BJ (cell line): ENCODE measurements at regions not wholly inside any gene's neighbourhood (a gene's known extent, or its start where the extent isn't known, plus 50 kb on each side); places are given as distances from the start of the nearest gene placed in this dataset.

Experiments
- CTCF ChIA-PET: fragments of 350-600 bp; formaldehyde crosslinking; extraction: SDS; loops from one replicate; lab custom pipeline; 2021; ENCODE audit warnings: antibody characterized with exemption, inconsistent platforms; lab: Yijun Ruan, JAX
- POLR2A ChIA-PET: fragments of 300-600 bp; sonication (Branson Sonifier 250); formaldehyde crosslinking; extraction: SDS; loops from one replicate; lab custom pipeline; 2021; ENCODE audit warnings: antibody characterized with exemption; lab: Charles Lee
- DNase-seq: peaks from one replicate; pipeline ENCODE4 v3.0.0-alpha.2; 2011; ENCODE audit warnings: low read depth
- H3K27me3 ChIP-seq: 2 replicates; pipeline ENCODE4 v1.6.0; 2011; ENCODE audit warnings: low read length; ENCODE audit not compliant: control insufficient read depth, insufficient read depth
- H3K36me3 ChIP-seq: 2 replicates; pipeline ENCODE4 v1.5.1; 2011; ENCODE audit warnings: low read length; ENCODE audit not compliant: control insufficient read depth, insufficient read depth
- H3K4me3 ChIP-seq: 2 replicates; pipeline ENCODE4 v1.5.1; 2011; ENCODE audit warnings: low read depth, mild to moderate bottlenecking, control low read depth, low read length
- TF ChIP-seq, protein P1 (sequence below): IDR thresholded peaks from 2 replicates; pipeline ENCODE4 v1.5.1; 2011; ENCODE audit warnings: low read depth, mild to moderate bottlenecking, control low read depth, inconsistent platforms, low read length, moderate library complexity; ENCODE audit not compliant: insufficient read depth

DNA sequence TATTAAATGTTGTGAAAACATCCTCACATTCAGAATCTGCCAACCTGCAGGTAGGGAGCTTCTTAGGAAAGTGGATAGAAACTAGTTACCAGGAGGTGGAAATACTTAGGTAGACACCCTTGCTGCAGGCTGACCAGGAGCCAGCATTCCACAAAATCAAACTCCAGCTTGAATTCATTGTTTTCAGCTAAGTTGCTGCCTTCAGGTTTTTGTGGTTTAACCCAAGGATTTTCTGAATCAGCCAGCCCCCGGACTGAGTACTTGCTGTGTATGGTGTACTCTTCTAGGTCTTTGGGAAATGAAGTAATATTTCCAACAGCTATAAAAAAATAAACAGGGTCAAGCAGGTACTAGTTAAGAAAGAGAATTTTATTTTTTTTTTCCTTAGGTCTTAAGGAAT is 192.1 kb upstream of the CHST9 start:
- CTCF ChIA-PET: no interaction called here
- Histone ChIP-seq H3K27me3 (no peaks in the 10 kb centered on the region), H3K4me3 (no peak overlapping the region), H3K36me3 (no peaks in the 10 kb centered on the region)
- DNase-seq: no peak
- POLR2A ChIA-PET: no interaction called here
- TF ChIP-seq, protein P1, sequence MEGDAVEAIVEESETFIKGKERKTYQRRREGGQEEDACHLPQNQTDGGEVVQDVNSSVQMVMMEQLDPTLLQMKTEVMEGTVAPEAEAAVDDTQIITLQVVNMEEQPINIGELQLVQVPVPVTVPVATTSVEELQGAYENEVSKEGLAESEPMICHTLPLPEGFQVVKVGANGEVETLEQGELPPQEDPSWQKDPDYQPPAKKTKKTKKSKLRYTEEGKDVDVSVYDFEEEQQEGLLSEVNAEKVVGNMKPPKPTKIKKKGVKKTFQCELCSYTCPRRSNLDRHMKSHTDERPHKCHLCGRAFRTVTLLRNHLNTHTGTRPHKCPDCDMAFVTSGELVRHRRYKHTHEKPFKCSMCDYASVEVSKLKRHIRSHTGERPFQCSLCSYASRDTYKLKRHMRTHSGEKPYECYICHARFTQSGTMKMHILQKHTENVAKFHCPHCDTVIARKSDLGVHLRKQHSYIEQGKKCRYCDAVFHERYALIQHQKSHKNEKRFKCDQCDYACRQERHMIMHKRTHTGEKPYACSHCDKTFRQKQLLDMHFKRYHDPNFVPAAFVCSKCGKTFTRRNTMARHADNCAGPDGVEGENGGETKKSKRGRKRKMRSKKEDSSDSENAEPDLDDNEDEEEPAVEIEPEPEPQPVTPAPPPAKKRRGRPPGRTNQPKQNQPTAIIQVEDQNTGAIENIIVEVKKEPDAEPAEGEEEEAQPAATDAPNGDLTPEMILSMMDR: no peak

DNA sequence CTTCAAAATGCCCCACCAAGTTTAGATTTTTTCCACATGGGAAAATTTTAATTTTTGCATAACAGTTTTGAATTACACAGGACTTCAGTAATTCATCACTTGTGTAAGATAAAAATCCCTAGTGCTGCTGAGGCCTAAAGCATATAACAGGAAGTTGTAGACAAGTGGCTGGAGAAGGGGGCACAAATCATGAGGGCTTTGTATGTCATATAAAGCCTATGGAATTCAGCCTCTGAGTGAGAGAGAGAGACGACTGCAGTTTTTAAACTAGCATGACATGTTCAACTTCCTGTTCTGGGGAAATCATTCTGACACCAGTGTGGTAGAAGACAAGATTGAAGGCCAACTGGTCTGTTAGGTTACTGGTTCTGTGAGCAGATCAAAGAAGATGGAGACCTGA is 187.3 kb upstream of the CHST9 start:
- POLR2A ChIA-PET: no interaction called here
- no peak for DNase-seq
- Histone ChIP-seq H3K4me3 (no peak overlapping the region), H3K36me3 (no peaks in the 10 kb centered on the region), H3K27me3 (no peaks in the 10 kb centered on the region)
- TF ChIP-seq, protein P1: no peak
- CTCF ChIA-PET: no interaction called here

DNA sequence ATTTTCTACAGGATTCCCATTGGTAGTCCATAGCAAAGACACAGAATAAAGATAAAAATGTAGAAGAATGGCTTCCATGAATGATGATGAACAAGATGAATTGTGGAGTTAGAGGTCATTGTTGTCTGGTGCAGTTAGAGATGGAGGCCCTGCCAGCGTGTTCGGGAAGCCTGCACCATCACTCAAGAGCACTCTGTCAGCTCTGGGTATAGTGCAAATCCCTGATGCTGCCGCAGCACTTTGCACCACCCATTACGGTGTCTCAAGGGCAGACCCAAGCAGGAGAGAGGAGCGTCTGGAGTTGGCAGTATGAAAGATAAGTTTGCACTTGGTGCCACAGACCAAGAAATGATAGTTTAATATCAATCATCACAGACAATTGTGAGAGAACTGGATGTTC is 181.6 kb upstream of the CHST9 start:
- CTCF ChIA-PET: no interaction called here
- no peak for DNase-seq
- H3K4me3 ChIP-seq: no peak overlapping the region
- TF ChIP-seq, protein P1: no peak
- no peaks in the 10 kb centered on the region for H3K36me3 ChIP-seq
- H3K27me3 ChIP-seq: no peaks in the 10 kb centered on the region
- POLR2A ChIA-PET: no interaction called here

DNA sequence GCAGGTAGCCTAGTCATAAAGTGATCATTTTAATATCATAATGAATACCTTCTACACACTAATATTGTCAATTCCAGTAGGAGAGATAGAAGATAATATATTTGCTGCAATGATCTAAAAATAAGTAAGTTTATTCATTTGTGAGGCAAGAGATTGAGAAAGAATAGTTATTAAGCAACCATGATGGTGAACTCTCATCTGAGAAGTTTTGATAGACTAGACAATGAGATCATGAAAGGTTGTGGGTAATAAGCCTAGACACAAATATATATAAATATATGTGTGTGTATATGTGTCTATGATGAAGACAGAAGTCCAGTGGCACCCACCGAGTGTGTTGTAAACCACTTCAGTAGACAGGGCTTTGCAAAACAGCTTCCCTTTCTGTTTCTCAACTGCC is 181.0 kb upstream of the CHST9 start:
- DNase-seq: no peak
- POLR2A ChIA-PET: no interaction called here
- CTCF ChIA-PET: no interaction called here

DNA sequence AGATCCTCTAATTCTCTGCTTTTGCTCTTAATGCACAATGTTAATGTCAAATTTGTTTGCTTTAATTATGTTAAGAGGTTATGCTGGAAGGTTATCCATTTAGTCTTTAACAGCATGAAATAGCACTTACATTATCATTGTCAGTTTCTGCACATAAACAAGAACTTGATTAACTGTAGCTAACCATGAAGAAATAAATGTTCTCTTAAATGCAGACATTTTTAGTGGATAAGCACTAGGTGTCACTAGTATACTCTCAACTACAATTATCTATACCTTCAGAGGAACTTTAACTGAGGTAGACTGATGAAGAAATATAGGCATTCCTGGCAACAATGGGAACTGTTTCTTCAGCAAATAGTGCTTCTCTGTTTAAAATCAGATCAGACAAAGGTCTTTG is 178.8 kb upstream of the CHST9 start:
- Histone ChIP-seq H3K36me3 (no peaks in the 10 kb centered on the region), H3K4me3 (no peak overlapping the region), H3K27me3 (no peaks in the 10 kb centered on the region)
- no peak for DNase-seq
- ChIA-PET POLR2A (no interaction called here), CTCF (no interaction called here)
- TF ChIP-seq, protein P1: no peak

More for the DNA sequence above, 181.0 kb upstream of the CHST9 start:
- no peak overlapping the region for H3K4me3 ChIP-seq
- no peaks in the 10 kb centered on the region for H3K27me3 ChIP-seq
- H3K36me3 ChIP-seq: no peaks in the 10 kb centered on the region
- TF ChIP-seq, protein P1: no peak
